Right lobe of liver (tissue), 6 donors: ENCODE measurements at regions not wholly inside any gene's neighbourhood (a gene's known extent, or its start where the extent isn't known, plus 50 kb on each side); places are given as distances from the start of the nearest gene placed in this dataset.

Experiments used
- ATAC-seq, 4 donors: fragments of 200-7000 bp; cut with Tn5 transposase; one replicate each; pipeline ENCODE4 v1.9.1; 2020; ENCODE audit warnings: mild to moderate bottlenecking in 4 of 4, moderate library complexity in 4 of 4
- DNase-seq, 3 donors: peaks; one replicate each; pipeline ENCODE4 v3.0.0-alpha.2; 2020
- H3K27ac ChIP-seq, 3 donors: fragments of 200-600 bp; one replicate each; pipeline ENCODE4 v1.8.0; 2022
- H3K27me3 ChIP-seq, 2 donors: fragments of 200-600 bp; one replicate each; pipeline ENCODE4 v1.8.0; 2022
- H3K36me3 ChIP-seq, 4 donors: fragments of 200-600 bp; sonication (generic) in 1 of 4; one replicate each; pipeline versions ENCODE4 v1.5.1 to v1.8.0; 2017 to 2022; ENCODE audit warnings: control low read depth in 1 of 4
- H3K4me1 ChIP-seq, 4 donors: fragments of 200-600 bp; sonication (generic) in 1 of 4; one replicate each; pipeline versions ENCODE4 v1.5.1 to v1.8.0; 2017 to 2022; ENCODE audit warnings: control low read depth in 1 of 4
- H3K4me3 ChIP-seq, 3 donors: fragments of 200-600 bp; one replicate each; pipeline ENCODE4 v1.8.0; 2022
- H3K9me3 ChIP-seq, 4 donors: fragments of 200-600 bp; sonication (generic) in 1 of 4; one replicate each; pipeline versions ENCODE4 v1.5.1 to v1.8.0; 2017 to 2022; ENCODE audit warnings: control low read depth in 1 of 4
- CTCF ChIP-seq, 4 donors: fragments of 200-600 bp in 3 of 4; fragments of 450-650 bp in 1 of 4; IDR thresholded peaks; one replicate each; pipeline versions ENCODE4 v1.5.1 to v1.8.0; 2016 to 2022; ENCODE audit warnings: antibody characterized with exemption in 4 of 4, mild to moderate bottlenecking in 2 of 4
- POLR2A ChIP-seq: fragments of 450-650 bp; IDR thresholded peaks from one replicate; pipeline ENCODE4 v1.6.1; 2017; ENCODE audit warnings: antibody characterized with exemption, mild to moderate bottlenecking
- WGBS: methylation state at CpG from one replicate; pipeline ENCODE4 v1.1.6; 2018; ENCODE audit warnings: low coverage, low lambda C conversion rate; ENCODE audit not compliant: insufficient coverage; ENCODE audit errors: missing lambda C conversion rate; 5-methylcytosine and 5-hydroxymethylcytosine counted together
- intact Hi-C, 2 donors: fragments of 100-400 bp; cut with DNase I; formaldehyde crosslinking; loops; one replicate each; pipeline versions ENCODE4 v1.11.2 to v1.14.1; 2022
- donor health status: DM: no; HTN: yes; CAD: no.
- donor health status: DM: no; HTN: no; CAD: no.
- donor health status: DM: no; HTN: no; CAD: no.
- donor health status: DM: no; HTN: yes; CAD: no.
- donor health status: DM: no; HTN: yes; CAD: no.

DNA sequence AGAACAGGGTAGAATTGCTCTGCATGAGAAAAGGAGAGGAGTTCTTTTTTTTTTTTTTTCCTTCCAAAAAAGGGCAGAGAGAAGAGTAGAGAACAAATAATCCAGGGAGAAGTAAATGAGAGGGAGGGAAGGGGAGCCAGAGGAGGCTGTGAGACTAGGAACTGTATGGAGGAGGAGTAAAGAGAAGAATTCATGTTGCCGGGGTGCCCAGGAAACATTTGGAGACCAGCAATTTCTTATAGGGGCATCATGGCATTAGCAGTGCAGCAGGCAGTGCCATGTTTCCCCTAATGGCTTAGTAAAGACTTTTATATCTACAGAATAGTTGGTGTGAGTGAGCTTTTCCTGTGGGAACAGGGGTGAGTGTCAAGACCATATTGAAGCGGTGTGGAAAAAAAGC is 86.4 kb upstream of the SESTD1 start:
- Histone ChIP-seq H3K27ac (no peak overlapping the region), H3K4me1 (no peaks in the 10 kb centered on the region), H3K4me3 (no peak overlapping the region), H3K36me3 (no peaks in the 10 kb centered on the region), H3K9me3 (no peaks in the 10 kb centered on the region), H3K27me3 (no peaks in the 10 kb centered on the region)
- WGBS: 88% methylated on average over 2 of the region's 2 CpGs
- TF ChIP-seq CTCF (IDR thresholded peaks at IDR 0.05) (no peak), POLR2A (no peak)
- no peak for ATAC-seq
- DNase-seq: no peak
- intact Hi-C loops: no loop called here

- ATAC-seq (no peak), DNase-seq (no peak)
- H3K4me3 ChIP-seq: no peak overlapping the region
- no peaks in the 10 kb centered on the region for H3K36me3 ChIP-seq
- 17% methylated on average over 1 of the region's 1 CpG for WGBS
- H3K27me3 ChIP-seq: no peaks in the 10 kb centered on the region
- no peak overlapping the region for H3K27ac ChIP-seq
- intact Hi-C loops: no loop called here
- peaks cover 0 to 2% (median 0%) of the 10 kb centered on the region in 4 donors for H3K4me1 ChIP-seq
- H3K9me3 ChIP-seq: no peaks in the 10 kb centered on the region
- TF ChIP-seq POLR2A (no peak), CTCF (IDR thresholded peaks at IDR 0.05) (no peak)
Measured at GRCh38 chr2:179349670-179350303, 85.2 kb upstream of the SESTD1 start.

DNA sequence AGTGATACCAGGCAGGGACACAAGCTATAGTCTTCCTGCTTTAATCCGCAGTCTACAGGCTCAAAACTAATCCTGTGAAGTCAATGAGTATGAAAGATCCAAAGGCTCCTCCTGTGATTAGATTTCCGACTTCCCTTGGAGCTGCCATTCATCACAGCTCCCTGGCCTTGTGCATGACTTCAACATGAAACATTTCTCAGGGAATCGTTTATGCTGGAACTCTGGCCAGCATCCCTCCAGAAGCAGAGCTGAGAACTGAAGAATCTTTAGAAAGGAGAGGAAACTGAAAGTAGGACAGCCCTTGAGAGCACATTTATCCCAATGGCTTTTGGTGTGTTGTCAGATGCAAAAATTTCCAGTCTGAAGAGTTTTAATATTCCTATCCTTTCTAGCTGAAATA is 84.3 kb upstream of the SESTD1 start:
- TF ChIP-seq CTCF (IDR thresholded peaks at IDR 0.05) (no peak), POLR2A (no peak)
- Histone ChIP-seq H3K27me3 (no peaks in the 10 kb centered on the region), H3K4me1 (peaks cover 0 to 9% (median 0%) of the 10 kb centered on the region in 4 donors), H3K36me3 (no peaks in the 10 kb centered on the region), H3K27ac (no peak overlapping the region), H3K4me3 (no peak overlapping the region), H3K9me3 (no peaks in the 10 kb centered on the region)
- intact Hi-C loops: no loop called here
- DNase-seq (no peak), ATAC-seq (no peak)
- 25% methylated on average over 2 of the region's 3 CpGs for WGBS

DNA sequence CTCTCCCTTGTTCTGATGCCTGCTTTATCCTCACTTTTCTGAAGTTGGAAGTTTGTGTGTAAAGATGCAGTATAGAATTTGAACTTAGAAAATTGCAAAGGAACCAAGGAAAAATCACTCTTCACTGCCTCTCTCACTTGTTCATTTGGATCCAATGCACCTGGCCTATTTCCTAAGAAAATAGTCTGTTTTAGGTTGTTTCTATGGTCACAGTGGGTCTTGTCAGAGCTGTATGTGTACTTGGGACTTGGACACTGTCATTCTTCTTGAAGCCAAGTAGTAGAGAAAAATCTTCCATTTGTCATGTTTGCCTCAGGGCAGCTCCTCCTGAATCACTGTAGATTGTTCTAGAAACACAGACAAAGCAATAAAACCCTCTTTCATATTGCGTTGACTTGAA is 80.3 kb upstream of the SESTD1 start:
- intact Hi-C loops: no loop called here
- WGBS: 100% methylated on average over 1 of the region's 1 CpG
- DNase-seq (no peak), ATAC-seq (no peak)
- H3K27ac ChIP-seq: no peak overlapping the region
- no peaks in the 10 kb centered on the region for H3K27me3 ChIP-seq
- no peak for TF ChIP-seq CTCF (IDR thresholded peaks at IDR 0.05)
- TF ChIP-seq POLR2A: no peak
- no peaks in the 10 kb centered on the region for H3K9me3 ChIP-seq
- H3K4me3 ChIP-seq: no peak overlapping the region
- no peaks in the 10 kb centered on the region for H3K36me3 ChIP-seq
- peaks cover 0 to 18% (median 0%) of the 10 kb centered on the region in 4 donors for H3K4me1 ChIP-seq
